HG03103 (cell line): ENCODE measurements at regions not wholly inside any gene's neighbourhood (a gene's known extent, or its start where the extent isn't known, plus 50 kb on each side); places are given as distances from the start of the nearest gene placed in this dataset.

Experiments used
- ATAC-seq: cut with Tn5 transposase; IDR thresholded peaks from one replicate; pipeline ENCODE4 v1.9.1; 2021; ENCODE audit warnings: low read depth; ENCODE audit not compliant: unreplicated experiment

DNA sequence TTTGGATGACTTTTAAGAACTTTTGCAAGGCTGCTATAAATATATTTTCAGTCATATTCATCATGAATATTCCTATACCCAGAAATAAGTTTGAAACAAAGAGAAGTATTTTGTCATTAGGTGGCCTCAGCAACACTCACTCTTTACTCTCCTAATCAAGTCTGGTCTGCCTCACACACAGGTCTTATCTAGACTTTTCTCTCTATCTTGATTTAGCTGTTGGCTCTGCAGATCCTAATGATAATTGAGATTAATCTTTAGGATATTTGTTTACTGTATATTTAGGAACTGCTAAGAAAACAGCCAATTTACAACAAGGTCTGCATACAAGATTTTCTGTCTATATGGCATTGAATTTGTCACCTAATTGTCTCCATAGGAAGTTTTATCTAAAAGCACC lies 297.6 kb downstream of the PTEN start:
- no peak for ATAC-seq

DNA sequence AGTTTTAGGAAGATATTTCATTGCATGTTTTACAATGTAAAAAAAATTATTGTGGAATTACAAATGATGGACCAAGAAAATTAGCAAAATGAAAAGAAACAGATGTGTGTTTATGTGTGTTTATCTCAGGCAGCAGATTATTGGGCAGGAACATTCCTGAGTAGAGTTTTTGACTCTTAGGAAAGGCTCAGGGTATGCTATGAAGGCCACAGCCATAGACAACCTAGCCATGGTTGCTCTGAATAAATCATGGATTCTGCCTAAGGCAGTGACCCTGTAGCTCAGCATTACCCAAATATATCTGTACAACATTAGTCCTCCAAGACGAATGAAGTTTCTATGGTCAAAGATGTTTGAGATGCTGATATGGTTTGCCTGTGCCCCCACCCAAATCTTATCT lies 298.3 kb downstream of the PTEN start:
- no peak for ATAC-seq

DNA sequence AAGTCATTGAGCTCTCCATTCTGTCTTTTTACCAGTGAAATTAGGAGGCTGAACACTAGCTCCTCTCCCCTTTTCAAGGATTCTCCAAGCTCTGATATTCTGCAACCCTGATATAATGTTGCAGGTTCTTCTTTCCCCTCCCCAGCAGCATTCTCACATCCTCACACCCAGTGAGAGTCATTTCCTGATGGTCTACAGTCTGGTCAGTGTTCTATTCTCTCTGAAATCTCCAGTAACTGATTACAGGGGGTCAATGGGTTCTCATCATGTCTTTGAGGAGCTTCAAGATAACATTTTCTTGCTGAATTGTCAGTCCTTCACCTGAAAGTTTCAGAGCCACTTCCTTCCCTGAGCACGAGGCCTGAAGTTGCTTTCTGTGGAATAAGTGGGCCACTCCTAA lies 299.4 kb downstream of the PTEN start:
- no peak for ATAC-seq

DNA sequence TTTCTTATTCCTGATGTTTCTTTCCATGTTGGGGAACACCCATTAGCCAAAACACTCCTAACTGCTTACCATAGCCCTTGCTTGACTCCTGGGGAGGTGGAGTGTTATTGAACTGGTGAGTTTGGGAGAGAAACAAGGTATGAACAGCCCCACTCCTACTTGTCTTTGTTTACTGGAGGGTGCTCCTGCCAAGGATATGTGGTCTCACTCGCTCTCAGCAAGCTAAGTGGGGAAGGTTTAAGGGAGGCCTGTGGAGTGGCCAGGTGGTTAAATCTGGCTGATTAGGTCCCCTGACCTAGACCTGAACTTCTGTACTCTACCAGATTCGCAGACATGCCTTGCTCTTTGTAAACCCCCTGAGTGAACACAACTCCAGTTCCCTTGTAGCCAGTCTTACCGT lies 300.1 kb downstream of the PTEN start:
- ATAC-seq: no peak

DNA sequence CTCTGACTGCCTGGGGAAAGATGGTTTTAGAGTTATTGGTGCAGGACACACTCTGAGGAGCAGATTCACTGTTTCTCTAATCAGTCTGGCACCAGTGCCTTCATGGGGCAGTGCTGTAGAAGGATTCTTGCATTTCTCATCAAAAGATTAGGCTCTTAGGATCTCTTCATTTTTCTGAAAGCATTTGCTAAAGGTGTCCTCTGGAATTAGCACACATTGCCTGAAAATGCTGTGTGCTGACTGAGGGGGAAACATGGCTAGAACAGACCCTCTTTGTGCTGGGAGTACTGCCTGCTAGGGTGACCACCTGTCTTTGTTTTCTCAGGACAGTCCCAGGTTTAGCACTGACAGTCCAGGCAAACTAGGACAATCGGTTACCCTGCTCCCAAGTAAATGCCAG lies 301.0 kb downstream of the PTEN start:
- ATAC-seq: no peak

DNA sequence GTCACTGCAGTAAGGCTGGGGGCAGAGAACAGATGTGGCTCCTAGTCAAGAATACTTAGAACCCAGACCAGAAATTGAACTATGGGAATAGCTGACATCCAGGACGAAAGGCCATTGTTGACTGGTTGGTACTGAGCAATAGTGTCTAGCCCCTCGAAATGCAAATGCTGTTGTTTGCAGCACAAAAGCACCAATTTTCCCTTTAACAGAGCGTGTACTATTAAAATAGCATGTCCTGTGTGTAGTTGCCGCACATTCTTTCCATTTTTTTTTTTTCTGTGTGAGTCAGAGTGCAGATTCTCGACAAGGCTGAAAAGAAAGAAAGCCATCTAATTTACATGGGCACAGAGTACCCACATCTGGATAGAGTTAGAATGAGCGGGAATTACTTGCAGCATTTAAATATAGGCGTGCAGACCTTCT lies 302.4 kb downstream of the PTEN start:
- no peak for ATAC-seq

DNA sequence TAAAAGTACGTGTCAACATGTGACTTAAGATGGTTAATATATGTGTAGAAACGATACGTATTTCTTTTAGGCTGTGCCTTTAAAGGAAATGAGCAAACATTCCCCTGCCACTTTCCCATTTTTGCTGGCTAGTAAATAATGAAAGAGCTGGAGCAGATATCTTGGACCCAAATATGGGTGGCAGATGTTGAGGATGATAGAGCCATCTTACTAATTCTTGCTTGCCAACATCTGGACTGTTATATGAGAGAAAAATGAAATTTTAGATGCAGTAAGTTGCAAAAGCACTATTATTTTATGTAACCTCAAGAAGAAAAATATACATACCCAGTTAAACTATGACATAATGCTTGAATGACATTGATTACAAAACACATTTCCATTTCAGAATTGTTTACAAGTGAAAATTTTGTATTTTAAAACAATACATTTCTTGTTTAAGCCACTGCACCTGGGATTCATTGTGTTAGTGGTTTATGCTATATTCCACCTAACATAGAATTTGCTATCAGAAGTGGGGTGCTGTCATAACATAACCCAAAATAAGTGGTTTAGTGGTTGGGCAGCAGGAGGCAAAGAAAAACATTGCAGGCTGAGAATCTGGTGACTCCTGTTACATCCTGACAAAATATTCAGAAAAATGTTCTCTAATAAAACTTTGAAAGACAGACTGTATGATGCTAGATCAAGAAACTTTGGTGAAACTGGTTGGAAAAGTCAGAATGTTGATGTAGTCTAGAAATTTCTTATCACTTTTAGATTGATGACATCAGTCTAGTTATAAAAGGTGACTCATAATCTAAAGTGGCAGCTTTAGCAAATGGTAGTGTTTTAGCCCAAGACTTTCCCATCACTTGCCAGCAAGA lies 305.0 kb downstream of the PTEN start:
- ATAC-seq: no peak

DNA sequence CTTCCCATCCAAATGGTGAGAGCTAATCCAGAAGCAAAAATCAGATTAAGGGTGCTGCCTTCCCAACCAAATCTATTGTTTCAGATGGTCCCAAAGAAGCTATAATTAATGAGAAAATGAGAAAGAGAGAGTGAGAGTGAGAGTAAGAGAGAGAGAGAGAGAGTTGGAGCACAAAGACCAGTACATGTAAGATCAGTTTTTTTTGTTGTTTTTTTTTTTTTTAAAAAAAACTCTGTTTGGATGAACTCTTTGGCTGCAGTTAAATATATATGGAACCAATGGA lies 305.6 kb downstream of the PTEN start:
- no peak for ATAC-seq

DNA sequence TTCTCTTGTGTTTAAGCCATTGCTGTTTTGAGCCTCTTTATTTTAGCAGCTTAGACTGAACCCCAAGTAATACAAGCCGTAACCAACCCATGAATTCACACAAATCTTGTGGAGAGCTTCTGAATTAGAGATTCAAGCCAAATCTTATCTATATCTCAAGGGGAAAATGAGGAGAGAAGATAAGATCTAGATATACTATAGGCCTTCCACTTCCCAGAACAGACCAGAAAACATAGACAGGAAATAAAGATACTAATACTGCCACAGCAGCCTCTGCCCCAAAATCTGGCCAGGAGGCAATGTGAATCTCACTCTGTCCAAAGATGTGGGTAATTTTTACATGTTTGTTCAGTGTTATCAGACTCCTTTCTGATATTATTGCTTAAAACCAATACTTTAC lies 307.2 kb downstream of the PTEN start:
- no peak for ATAC-seq

DNA sequence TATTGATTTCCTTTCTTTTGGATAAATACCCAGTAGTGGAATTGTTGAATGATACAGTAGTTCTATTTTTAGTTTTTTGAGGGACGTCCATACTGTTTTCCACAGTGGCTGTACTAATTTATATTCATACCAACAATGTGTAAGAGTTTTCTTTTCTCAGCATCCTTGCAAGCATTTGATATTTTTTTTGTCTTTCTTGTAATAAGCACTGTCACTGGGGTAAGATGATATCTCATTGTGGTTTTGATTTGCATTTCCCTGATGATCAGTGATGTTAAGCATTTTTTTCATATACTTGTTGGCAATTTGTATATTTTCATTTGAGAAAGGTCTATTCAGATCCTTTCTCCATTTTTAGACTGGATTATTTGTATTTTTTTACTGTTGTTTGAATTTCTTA lies 308.7 kb downstream of the PTEN start:
- ATAC-seq: no peak

DNA sequence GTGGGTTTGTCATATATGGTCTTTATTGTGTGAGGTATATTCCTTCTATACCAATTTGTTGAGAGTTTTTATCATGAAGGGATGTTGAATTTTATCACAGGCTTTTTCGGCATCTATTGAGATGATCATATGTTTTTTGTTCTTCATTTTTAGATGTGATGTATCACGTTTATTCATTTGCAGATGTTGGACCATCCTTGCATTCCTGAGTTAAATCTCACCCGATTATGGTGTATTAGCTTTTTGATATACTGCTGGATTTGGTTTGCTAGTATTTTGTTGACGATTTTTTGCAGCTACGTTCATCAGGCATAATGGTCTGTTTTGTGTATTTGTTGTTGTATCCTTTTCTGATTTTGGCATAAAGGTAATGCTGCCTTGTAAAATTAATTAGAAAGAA lies 311.0 kb downstream of the PTEN start:
- no peak for ATAC-seq

DNA sequence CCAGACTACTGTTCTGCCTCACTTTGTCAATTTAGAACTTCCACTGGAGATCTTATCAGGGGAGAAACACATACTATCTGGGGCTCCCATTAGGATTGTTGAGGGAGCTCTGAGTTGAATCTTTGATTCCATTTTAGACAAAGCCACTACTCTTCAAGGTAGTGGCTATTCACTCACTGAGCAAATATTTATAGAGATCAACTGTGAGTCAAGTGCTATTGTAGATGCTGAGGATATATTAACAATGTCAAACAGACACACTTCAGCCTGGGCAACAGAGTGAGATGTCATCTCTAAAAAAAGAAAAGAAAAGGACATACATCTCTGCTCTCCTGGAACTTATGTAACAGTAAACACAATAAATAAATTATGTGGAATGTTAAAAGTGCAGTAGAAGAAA lies 315.3 kb downstream of the PTEN start:
- ATAC-seq: no peak

DNA sequence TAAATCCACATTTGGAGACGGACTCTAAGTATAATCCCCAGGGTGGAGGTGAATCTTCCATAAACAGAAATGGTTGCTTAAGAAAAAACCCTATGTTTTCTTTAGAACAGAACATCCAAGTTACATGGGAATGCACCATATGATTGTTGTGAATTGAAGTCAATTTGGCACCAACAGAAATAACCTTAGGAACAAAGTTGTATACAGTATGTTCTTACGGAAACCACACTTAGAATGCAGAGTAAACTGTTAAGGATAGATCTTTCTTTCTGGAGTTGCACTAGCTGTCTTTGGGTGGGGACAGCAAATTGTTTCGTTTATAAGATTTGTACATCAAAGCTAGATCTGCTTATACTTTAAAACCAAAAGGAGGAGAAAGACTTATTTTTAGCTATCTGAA lies 316.4 kb downstream of the PTEN start:
- ATAC-seq: no peak

DNA sequence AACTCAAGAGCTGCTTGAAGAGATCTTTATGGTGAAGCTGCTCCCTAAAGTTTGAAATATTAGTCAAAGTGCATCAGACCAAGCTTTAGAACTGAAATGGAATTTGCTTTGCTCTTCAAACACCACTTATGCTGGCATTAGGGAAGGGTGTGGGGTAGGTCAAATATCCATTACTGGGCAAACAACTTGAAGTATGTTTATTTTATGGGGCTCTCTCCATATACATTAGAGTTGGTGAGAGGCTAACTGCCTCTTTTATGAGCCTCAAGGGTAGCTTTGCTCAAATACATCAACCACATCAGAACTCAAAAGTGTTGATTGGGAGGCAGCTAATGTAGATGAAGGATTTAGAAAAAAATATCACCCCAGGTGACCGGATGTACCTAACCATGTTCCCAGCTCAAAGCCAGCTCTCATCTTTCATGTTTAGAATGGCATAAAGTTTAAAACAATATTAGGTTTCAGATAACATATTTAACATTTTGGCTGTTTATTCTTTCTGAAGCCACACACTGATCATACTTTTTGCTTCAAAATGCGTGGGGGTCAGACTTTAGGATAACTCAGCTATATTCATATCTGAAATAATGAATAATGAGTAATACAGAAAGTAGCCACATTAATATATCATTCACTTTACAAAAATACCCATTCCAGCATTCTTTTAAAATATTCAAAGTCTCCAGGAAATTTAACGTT lies 318.6 kb downstream of the PTEN start:
- no peak for ATAC-seq

DNA sequence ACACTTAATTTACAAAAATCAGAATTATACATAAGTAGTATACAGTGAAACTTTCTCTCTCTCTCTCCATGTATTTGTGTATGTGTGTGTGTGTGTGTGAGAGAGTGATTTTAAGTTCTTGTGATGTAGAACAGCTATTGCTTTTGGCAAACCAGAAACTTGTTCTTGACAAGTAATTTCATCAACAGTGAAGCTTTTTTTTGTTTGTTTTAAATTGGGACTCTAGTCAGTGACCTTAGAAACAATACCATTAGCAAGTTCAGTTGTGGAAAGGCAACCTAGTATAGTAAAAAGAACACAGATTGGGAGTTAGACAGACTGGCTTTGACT lies 319.1 kb downstream of the PTEN start:
- ATAC-seq: no peak

DNA sequence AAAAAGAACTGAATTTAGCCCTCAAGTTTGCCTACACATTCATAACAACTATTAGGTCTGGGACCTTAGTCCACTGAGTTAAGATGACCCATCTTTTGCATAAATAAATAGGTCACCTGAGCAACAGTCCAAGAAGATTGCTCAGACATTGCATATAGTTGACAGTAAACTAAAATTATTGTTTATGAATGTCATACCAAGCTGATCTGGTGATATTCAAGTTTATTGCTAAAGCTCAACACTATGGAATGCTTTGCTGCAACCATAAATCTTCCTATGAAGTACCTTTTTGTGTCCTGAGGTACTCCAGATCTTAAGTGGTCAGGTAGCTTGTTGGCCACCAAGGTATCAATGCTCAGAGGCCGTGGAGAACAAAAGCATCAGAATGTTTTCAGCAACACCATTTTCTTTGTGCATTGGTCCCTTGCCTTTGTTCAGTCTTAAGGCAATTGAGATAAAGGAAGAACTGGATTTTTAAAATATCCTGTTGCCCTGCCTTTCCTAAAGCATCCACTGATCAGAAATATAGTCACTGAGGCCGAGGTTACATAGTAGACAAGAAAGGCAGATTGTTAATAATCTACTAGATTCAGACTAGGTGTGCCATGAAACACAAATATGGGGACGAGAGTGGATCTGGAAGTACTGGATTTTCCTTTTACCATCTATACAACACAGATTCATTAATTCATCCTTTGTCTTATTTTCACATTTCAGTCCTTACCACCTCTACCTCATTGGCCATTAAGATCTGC lies 321.3 kb downstream of the PTEN start:
- ATAC-seq: no peak

DNA sequence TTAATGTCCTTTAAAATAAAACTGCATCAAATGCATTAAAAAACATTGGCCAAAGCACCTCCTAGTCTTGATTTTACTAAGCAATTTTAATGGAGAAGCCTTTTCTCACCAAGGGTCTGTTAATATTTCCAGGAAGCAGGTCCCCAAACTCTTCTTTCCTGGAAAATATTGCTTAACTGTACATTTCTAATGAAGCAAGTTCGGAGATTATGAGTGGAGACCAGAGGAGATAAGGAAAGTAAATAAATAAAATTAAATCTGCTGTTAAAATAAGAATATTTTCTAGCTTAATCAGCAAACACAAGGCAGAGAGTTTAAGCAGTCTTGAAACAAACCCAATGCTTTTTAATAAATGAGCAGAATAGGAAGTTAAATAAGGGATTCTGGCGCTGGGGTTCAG lies 322.4 kb downstream of the PTEN start:
- no peak for ATAC-seq

DNA sequence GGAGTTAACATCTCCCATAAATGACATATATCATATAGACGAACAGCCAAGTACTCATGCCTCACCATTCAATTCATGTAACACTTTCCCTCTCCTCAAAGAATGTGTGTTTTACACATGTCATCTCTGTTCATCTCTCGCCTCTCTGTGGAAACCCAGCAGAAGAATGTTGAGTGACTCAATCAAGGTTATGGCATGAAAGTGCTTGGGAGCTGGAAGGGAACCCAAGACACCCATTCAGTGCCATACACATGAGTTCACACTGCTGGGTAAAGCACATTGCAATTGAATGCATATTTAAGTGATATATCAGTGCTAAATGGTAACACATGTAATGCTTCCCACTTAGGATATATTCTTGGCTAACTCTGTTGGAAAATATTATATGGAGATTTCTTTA lies 322.9 kb downstream of the PTEN start:
- ATAC-seq: no peak

DNA sequence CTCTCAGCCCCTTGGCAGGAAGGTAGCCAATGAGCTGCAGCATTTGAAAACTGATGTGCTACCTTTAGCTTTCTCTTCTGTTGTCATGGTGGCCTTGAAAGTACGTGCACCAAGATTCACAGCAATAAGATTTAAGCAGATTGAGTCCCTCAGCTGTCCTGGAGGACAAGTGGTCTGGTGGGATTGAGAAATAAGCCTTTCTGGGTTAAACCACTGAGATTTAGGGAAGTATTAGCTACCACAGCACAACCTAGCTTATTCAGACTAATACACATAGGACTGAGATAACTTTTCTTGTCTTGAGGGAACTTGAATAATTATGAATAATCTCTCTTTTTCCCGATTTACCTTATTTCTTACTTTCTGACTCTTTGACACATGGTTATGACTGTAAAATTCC lies 324.0 kb downstream of the PTEN start:
- no peak for ATAC-seq

DNA sequence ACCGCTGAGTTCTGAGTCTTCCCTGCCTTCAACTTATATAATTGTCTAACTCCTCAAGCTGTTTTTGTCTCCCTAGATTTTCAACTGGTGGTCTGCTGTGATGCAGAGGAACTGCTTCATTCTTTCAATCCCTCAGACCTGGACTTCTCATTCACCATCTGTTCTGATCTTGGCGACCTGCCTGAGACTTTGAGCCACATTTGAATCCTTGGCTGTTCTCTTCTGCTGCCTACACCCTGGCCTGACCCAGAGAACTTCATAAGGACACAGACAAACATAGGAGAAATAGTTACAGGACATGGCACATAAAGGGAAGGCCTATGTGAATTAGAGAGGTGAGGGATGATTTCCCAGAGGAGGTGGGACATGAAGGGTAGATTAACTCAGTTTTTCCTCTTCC lies 326.7 kb downstream of the PTEN start:
- no peak for ATAC-seq

DNA sequence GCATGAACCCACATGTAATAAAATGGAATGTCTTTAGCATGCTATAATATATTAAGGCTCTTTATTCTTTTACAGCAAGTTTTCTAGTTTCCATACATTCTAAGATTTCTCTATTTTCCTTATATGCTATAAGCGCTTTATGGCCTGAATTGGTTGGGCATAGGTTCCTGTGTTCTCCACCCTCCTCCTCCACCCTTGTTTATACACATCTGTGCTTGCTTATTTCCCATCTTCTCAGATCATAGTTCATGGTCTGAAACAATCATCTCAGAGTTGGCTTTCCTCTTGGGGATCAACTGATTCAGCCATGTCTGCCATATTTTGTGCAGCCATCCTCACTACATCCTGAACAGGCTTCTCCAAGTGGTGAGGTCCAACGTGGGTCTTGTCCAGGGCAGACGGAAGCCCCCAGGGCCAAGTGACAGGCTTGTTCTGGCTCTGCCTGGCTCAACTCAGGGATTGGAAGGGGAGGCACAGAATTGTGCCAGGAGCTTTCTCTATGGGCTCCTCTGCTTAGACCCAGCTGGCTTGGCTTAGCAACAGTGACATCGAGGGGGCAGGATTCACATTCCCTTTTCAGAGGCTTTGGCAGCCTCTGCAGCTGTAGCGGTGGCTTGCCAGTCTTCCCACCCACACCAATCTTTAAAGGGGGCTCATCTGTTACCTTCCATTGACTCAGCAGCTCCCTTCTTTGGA lies 327.3 kb downstream of the PTEN start:
- ATAC-seq: no peak
